ENCODE measurements at regions not wholly inside any gene's neighbourhood (a gene's known extent, or its start where the extent isn't known, plus 50 kb on each side); places are given as distances from the start of the nearest gene placed in this dataset.

DNA sequence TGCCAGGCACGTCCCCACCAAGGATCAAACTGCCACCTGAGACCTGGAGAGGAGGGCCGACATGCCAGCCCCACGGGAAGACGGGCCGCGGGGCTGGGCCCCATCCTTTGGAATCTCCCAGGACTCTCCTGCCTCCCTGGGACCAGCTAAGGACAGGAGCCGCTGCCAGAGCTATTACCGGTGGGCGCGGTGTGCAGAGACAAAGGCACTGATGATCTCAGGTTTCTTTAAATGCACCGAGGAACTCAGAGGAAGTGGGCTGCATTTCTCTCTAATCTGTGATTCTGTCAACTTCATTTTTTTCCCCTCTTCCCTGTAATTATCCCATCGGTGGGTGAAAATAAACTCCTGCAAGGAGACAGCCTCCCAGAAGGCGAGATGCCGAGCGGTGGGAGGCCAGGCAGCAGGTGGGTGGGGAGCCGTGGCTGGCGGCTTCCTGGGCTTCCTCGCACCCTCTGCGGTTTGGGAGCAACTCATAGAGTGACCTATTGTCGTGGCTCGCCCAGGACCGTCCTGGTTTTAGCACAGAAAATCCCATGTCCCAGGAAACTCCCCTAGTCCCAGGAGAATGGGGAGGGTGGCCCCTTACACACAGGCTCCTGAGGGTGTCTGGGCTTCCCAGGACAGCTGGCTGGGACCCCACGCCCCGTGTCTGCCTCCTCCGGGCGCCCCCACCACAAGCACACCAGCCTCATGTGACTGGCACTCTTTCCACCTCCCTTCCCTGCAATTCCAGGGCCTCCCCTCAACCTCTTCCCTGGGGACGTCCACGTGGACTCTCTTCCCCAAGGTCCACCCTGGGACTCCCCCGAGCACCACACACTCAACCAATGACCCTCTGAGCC lies 62.3 kb upstream of the ADRA2C start:
- DNase-seq = no peak

DNA sequence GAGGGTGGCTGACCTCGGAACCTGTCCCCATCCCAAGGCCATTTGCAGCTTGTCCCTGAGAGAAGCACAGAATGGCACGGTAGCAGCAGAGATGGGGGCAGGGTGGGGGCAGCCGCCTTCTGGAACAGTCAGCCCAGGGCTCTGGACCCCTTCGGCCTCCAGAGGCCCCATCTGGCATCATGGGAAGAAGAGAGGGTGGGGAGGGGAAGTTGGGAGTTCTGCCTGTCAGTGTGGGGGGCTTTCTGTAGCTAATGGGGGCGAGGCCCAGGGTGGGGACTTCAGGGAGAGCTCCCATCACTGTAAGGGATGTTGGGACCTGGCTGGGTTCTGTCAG lies 62.9 kb upstream of the ADRA2C start:
- no peak for DNase-seq

DNA sequence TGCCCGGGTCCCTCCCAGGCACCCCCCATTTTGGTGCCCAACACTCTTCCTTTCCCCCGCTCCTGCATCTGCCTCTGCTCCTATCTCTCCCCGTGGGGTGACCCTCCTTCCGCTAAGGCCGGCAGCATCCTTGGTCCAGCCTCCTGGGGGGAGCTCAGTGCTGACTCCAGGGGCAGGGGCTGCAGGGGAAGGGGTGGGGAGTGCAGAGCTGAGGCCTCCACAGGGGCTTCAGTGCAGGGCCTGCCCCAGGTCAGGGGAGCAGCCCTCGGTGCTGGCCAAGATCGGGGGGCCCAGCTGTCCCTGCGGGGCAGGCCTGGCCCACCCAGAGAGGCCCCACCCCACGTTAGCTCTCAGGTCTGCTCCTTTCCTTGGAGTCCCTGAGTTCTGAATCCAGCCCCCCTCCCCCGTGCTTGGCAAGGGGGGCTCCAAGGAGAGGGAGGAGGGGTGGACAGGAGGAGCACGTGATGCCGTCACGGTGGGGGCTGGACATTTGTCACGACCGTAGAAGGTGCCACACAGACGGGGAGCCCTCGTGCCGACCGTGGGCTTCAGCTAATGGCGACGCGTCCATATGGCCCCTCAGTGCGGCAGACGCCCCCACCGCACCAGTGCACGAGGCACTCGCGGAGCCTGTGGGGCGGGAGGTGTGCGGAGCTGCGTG lies 63.5 kb upstream of the ADRA2C start:
- DNase-seq = no peak

DNA sequence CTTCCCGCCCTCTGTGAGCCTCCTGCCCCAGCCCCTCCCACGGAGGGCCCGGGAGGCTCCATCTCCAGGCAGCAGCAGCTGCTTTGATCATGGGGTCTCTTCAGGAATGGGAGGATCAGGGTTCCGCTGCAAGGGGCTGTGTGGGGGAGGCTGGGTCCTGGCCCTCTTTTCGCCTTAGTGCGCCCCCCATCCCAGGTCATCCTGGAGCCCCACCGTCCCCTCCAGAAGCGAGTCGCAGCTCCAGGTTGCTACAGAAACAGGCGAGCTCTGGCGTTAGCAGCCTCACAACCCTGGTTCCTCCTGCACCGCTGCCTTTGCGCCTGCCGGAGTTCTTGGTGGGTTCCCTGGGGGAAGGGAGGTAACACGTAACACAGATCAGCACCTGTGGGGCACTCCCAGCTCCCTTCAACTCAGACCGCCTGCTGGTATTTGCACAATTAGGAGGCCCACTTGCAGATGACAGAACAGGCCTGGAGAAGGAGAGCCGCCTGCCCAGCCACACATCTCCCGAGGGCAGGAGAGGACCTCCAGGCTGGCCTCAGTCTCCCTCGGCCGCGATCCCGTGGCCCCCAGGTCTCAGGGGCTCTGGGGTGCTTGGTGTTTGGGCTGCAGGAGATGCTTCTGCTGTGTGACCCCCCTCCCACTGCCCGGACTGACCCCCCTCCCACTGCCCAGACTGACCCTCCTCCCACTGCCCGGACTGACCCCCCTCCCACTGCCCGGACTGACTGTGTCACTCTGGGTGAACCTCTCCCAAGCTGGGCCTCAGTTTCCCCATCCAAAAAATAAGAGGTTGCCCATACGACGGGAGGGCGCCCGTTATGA lies 64.2 kb upstream of the ADRA2C start:
- no peak for DNase-seq

DNA sequence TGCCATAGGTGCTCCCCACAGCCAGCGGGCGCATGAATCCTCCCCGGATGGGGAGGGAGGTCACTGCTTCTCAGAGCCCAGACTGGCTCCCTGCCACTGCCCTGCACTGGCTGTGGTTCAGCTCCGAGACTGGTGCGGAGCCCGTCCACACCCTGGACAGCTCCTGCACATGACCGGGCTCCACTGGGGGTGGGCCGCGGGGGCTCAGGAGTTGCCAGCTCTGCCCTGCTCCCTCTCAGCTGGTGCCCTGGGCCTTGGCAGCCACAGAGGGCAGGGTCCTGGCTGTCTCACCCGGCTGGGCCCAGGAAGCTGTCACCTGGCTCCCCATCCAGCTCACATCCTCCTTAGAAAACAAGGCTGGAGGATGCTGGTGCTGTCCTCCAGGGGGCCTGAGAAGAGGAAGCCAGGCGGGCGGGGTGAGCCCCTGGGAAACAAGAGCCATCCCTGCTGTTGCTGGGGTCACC lies 64.9 kb upstream of the ADRA2C start:
- no peak for DNase-seq

DNA sequence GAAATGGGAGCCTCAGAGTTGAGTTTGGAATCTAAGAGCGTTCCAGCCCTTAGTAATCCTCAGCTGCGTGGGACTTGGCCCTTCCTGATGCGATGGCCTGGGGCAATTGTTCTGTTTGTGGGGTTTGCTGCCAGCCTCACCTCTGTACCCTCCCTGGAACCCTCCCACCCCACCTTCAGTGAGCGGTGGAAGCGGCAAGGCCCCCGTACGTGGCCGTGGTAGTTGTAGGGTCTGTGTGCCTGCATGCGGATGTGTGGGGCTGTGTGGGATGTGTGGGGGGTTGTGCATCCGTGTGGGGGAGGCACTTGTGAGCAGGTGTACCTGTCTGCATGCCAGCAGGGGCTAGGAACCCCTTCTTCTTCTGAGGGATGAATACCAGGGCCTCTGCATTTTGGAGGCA lies 65.4 kb upstream of the ADRA2C start:
- no peak for DNase-seq

DNA sequence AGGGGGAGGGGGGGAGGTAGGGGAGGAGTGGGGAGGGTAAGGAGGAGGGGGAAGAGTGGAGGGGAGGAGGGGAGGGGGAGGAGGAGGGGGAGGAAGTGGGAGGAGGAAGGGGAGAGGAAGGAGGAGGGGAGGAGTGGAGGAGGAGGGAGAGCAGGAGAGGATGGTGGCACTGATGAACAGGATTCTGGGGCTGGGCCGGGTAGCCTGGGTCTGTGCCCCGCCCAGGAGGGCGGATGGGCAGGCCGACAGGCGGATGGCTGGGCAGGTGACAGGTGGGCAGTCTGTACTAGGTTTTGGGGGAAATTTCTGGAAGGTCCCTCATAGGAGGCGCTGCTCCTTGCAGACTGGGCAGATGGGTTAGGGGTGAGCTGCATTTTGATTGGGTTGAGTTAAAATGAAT lies 66.0 kb upstream of the ADRA2C start:
- no peak for DNase-seq

DNA sequence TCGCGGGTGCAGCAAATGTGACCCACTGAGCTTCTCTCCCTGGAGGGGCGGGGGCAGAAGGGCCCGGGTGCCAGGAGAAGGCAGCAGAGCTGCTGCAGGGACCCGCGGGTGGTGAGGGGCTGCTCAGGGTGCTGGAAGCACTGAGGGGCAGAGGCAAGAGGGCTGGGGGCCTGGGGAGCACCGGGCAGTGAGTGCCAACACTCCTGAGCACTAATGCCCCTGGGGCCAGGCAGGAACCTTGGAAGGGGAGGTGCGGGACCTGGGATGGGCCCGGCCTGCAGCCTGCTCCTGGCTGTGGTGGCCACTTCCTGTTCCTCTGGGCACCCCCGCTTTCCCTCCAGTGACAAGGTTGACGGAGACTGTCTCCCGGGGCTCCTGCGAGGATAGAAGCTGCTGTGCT lies 66.5 kb upstream of the ADRA2C start:
- no peak for DNase-seq

DNA sequence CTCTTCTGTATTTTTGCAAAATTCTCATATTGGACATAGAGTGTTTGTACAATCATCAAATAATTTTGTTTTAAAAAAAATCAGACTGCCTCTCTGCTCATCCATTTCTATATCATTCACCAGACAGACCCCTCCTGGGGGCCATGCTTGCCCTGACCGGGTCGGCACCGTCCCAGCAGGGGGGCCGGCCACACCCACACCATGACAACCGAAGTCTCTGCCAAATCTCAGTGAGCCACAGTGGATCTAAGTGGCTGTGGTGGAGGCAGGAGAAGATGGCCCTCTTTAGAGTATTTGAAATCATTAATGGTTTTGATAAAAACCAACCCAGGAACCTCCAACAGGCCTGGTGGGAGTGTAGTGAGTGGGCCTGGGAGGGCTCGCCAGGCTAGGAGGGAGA lies 66.9 kb upstream of the ADRA2C start:
- DNase-seq = no peak

DNA sequence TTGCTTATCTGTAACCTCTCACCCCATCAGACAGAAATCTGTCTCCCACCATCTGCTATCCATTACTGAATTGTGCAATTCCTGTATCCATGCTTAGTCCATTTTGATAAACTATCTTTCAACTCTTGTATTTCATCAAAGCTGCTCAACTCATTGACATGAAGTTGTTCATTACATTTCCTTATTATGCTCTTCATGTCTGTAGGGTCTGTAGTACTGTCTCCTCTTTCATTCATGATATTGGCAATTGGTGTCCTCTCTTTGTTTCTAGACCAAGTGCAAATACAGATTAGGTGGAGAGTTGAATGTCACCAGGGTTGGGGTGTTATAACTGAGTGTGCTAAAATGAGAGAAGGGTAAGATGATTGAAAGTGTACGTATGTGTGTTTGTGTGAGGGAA lies 69.2 kb upstream of the ADRA2C start:
- DNase-seq = no peak

DNA sequence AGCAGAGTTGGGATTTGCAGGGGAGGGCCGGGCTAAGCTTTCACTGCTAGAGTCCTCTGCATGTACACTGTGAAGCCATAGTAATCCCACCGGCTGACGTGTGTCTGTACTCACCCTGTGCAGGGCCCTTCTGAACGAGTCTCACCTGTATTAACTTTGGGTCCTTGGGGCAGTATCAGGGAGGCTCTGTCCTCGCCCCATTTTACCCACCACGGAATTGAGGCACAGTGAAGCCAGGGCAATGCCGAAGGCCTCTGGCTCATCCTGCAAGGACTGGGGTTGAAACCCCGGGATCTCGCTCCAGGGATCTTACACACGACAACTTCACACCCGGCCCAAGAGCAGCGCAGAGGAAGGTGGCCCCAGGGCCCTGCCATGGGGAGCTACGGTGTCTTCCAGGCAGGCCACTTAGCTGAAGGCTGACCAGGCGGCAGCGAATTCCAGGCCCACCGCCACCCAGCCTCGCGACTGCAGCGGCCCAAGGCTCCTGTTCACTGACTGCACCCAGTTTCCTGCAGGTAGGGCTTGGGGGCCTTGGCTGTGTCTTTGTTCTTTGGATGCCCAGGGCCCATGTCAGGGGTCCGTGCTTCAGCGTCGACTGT lies 75.5 kb upstream of the ADRA2C start:
- no peak for DNase-seq

DNA sequence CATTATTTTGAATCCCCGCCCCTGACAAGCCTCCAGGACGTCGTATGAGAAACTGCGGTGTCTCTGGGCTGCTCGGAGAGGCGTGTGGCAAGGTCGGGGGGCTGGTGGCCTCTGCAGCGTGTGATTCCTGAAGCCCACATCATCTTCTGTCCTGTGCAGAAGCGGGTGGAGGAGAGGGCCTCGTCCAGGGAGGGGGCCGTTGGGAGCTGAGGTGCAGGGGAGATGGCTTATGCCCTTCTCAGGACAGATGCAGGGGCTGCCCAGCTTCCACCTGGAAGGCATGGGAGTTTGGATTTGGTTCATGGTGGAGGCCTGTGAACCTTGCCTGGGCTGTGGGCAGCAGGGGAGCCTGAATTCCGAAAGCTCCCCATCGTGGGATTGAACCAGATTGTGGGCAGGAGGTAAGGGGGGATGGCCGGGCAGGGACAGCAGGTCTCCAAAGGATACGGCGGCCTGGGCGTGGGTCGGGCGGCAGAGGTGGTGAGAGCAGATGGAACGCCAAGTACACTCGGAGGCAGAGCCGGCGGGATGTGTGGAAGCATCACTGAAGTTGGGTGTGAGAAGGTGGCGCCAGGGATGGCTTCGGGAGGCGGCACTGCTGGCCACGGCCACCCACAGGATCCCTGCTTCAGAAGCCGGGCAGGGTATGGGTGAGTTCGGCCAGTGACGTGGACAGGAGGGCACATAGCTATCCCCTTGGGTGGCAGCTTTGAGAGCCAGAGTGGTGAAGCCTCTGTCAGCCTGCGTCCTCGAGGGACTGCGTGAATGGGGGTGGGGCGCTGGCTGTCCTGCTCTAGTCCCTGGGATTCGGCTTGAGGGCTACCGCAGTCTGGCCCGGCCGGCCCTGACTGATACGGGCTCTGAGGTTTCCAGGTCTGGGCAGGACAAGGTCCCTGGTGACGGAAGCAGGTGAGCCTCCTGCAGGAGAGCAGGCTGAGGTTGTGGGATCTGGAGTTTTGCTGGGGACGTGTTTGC lies 76.3 kb upstream of the ADRA2C start:
- DNase-seq = no peak

DNA sequence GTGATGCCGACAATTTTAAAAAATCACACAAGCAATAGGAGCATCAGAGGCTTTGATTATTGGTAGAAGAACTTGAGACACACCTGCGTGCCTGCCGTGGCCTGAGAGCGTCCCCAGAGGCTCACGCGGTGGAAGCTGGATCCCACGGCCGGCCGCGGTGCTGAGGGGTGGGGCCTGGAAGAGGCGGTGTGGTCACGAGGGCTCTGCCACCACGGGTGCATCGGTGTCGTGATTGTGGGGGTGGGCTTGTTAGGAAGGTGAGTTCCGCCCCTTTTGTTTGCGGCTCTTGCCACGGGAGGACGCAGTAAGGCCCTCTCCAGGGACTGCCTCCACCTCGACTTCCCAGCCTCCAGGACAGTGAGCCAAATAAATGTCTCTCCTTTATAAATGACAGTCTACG lies 77.2 kb upstream of the ADRA2C start:
- DNase-seq = no peak

DNA sequence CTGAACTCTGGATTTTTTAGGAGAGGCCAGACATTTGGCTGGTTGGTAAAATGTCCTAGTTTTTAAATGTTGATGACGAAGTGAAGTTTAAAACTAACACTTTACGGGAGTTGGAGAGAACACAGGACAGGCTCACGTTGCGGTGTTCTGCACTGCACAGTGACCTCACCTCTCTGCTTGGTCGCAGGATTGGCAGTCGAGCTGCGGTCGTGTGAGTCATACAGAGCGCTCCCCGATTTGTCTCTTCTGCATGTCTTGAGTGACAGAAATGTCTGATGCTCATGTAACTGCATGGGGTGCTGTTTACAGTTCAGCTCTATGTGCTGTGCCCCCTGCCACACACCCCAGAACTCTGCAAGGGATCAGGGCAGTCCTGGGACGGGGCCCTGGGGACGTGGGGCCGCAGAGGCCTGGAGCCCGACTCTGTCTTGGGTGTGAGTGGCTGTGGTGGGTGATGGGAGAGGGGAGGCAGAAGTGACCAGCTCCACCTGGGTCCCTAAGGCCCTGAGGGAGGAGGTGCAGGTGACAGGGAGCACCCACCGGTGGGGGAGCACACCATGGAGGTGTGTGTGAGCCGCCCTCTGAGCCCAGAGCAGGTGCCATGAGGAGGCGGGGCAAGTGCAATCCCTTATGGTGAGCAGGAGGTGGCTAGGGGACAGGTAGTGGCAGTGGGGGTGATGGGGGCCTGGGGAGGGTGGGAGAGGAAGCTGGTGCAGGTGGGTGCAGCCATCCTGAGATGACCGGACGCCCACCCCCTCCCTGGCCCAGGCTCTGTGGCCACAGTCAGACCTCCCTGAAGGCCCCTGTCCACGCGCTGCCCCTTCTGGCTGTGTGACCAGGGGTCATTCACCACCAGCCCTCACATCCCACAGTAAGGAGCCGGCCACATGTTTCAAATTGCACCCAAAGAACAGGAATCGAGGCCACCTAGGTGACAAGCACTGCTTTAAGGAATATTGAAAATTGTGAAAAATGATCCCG lies 77.9 kb upstream of the ADRA2C start:
- no peak for DNase-seq

DNA sequence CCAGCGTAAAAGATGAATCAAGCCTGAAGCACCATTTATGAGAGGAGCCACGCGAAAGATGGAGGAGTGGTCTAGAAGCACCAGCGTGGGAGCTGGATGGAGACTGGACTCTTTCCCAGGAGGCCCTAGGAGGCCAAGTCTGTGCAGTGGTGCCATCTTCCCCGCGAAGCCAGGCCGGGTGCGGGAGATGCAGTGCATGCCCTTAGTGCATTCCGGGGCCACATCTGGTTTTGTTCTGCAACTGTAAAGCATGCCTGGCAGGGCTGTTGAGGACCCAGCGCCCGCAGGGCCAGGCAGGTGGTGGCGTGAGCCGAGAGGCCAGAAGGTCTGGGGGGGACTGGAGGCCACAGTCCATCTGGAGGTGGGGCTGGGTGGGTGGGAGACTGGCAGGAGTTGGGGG lies 78.6 kb upstream of the ADRA2C start:
- DNase-seq = no peak

DNA sequence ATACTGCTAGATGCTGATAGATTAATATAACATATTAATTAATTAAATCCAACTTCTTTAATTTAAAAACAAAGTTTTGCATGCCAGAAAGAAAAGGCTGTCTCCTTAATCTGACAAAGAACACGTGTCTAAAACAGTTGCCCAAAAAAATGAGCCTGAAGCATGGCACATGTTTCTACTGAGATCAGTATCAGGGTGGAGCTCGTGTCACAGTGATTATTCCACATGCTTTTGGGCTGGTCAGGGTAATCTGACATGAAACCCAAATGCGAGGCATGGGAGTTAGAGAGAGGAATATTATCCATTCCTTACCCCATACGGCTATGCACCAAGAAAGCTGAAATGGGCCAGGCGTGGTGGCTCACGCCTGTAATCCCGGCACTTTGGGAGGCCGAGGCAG lies 79.4 kb upstream of the ADRA2C start:
- DNase-seq = no peak

DNA sequence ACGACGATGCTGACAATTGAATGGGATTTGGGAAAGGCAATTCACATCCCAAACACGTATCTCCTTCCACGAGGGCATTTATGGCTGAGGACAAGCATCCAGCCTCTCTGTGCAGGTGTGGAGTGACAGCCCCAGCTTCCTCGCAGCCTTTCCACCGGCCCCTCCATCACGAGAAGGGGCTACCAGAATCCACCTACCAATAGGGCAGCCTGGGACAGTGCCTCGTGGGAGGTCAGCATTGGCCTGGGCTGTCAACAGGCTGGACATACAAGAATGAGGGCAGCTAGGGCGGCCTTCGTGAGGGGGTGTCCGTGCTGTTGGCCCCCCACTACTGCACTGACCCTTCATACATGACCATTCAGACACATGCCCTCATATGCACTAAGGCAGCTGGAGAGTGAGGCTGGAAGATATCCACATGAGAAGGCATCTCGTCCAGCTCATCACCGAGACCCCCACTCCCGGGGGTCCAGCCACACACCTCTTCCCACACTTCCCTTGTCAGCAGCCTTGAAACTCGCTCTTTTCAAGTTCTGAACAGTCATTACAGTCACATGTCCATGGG lies 81.0 kb upstream of the ADRA2C start:
- no peak for DNase-seq

DNA sequence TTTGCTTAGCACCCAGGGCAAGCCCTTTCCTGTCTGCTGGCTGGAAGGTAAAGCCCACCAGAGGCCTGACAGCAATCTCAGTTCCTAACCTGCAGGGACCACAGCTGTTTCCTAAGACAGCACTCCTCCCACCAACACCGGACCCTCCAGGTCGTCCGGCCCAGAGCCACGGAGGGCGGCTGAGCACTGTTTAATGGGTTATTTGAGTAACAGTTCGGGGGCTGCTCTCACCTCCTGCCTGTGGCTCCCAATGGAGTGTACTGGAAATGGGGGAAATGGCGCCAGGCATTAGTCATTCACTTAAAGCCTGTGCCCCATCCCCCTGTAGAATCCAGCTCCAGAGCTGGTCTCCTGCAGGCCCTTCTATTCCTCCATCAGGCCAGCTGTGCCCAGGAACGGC lies 81.6 kb upstream of the ADRA2C start:
- DNase-seq = no peak

DNA sequence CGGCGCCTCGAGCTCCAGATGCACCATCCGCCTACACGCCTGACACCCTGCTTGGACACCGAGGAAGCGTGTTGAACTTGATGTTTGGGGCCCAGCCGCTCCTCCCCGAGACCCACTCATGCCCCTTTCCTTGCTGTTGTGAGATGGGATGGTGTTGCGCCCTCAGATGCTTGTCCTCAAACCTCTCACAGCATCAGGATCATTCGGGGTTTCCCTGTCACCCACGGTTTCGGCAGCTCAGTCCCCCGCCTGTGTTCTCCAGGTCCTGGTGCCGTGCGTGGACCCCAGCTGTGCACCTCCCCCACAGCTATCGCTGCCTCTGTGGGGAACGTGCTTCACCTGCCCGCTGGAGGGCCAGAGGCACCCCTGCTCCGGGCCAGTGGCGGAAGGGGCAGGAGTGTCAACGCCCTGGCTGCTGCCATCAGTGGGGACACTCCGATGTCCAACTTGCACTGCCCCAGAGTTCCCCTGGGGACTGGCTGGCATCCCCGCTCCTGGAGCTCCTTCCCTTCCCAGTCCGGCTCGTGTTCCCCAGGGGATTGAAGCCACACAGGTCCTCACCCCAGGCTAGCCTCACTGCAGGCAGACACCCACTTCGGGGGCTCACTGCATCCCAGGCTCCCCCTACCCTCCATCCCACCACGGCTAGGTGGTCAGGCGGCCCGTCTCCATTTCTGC lies 82.3 kb upstream of the ADRA2C start:
- no peak for DNase-seq

All from fibroblast of skin of right quadriceps (primary cell).